GM21717 (cell line): ENCODE measurements at regions not wholly inside any gene's neighbourhood (a gene's known extent, or its start where the extent isn't known, plus 50 kb on each side); places are given as distances from the start of the nearest gene placed in this dataset.
"Not testable (repeated sequence)": the region's sequence is repeated elsewhere in the genome, so short reads cannot be mapped to it uniquely, and the experiment has no call there.

Experiments
- ATAC-seq: cut with Tn5 transposase; IDR thresholded peaks from one replicate; pipeline ENCODE4 v1.9.1; 2021; ENCODE audit warnings: mild to moderate bottlenecking, moderate library complexity; ENCODE audit not compliant: unreplicated experiment

- ATAC-seq, result no peak
Measured at GRCh38 chr15:88994286-88994685, 81.1 kb upstream of the MFGE8 start.

GRCh38 chr15:88995449-88995848, 82.3 kb upstream of the MFGE8 start:
- no peak for ATAC-seq

GRCh38 chr15:88997531-88997930, 84.4 kb upstream of the MFGE8 start:
- no peak for ATAC-seq

GRCh38 chr15:88998980-88999713, 86.0 kb upstream of the MFGE8 start:
- ATAC-seq, result no peak

- ATAC-seq, result not testable (repeated sequence)
Measured at GRCh38 chr15:89001708-89002275, 86.5 kb upstream of the ABHD2 start.

- no peak for ATAC-seq
Measured at GRCh38 chr15:89002281-89002761, 85.9 kb upstream of the ABHD2 start.

- ATAC-seq, result no peak
Measured at GRCh38 chr15:89002830-89003229, 85.4 kb upstream of the ABHD2 start.

GRCh38 chr15:89003865-89004725, 84.2 kb upstream of the ABHD2 start:
- ATAC-seq, result no peak

GRCh38 chr15:89004726-89005030, 83.6 kb upstream of the ABHD2 start:
- no peak for ATAC-seq

- not testable (repeated sequence) for ATAC-seq
Measured at GRCh38 chr15:89007527-89007926, 80.7 kb upstream of the ABHD2 start.

- ATAC-seq, result no peak
Measured at GRCh38 chr15:89007989-89008388, 80.3 kb upstream of the ABHD2 start.

GRCh38 chr15:89009080-89009479, 79.2 kb upstream of the ABHD2 start:
- no peak for ATAC-seq

- ATAC-seq, result no peak
Measured at GRCh38 chr15:89015412-89016097, 72.7 kb upstream of the ABHD2 start.

GRCh38 chr15:89016549-89017041, 71.7 kb upstream of the ABHD2 start:
- ATAC-seq, result no peak

- ATAC-seq, result peak; percentile 64
Measured at GRCh38 chr15:89017370-89018066, 70.7 kb upstream of the ABHD2 start.

GRCh38 chr15:89018207-89018606, 70.0 kb upstream of the ABHD2 start:
- no peak for ATAC-seq

- ATAC-seq, result no peak
Measured at GRCh38 chr15:89019436-89019835, 68.8 kb upstream of the ABHD2 start.

GRCh38 chr15:89021224-89021623, 67.0 kb upstream of the ABHD2 start:
- ATAC-seq, result no peak

- ATAC-seq, result not testable (repeated sequence)
Measured at GRCh38 chr15:89021886-89022285, 66.4 kb upstream of the ABHD2 start.

GRCh38 chr15:89023311-89023961, 64.8 kb upstream of the ABHD2 start:
- ATAC-seq, result no peak
